AG04449 (cell line): ENCODE measurements at regions not wholly inside any gene's neighbourhood (a gene's known extent, or its start where the extent isn't known, plus 50 kb on each side); places are given as distances from the start of the nearest gene placed in this dataset.

Source experiments
- CTCF ChIA-PET: fragments of 350-600 bp; formaldehyde crosslinking; extraction: SDS; loops from one replicate; lab custom pipeline; 2021; ENCODE audit warnings: antibody characterized with exemption; lab: Yijun Ruan, JAX
- POLR2A ChIA-PET: fragments of 400-600, 350-600 bp; formaldehyde crosslinking; extraction: SDS; loops from one replicate; lab custom pipeline; 2020; ENCODE audit warnings: antibody characterized with exemption, inconsistent platforms; lab: Yijun Ruan, JAX
- DNase-seq: peaks from one replicate; pipeline ENCODE4 v3.0.0-alpha.2; 2010; ENCODE audit warnings: low read depth, low spot score
- H3K4me3 ChIP-seq: 2 replicates; pipeline ENCODE4 v1.5.1; 2011; ENCODE audit warnings: low read depth, mild to moderate bottlenecking, control low read depth, low read length
- CTCF ChIP-seq: IDR thresholded peaks from one replicate; pipeline ENCODE4 v1.5.1; 2011; ENCODE audit warnings: mild to moderate bottlenecking, moderate library complexity, low read length, control low read depth, inconsistent platforms; ENCODE audit not compliant: insufficient read depth; ENCODE audit errors: missing control alignments

- TF ChIP-seq CTCF: no peak
- no peak overlapping the region for H3K4me3 ChIP-seq
- ChIA-PET CTCF (no interaction called here), POLR2A (no interaction called here)
- no peak for DNase-seq
Measured at GRCh38 chr4:67371615-67372014, 173.7 kb downstream of the CENPC start.

GRCh38 chr4:67366311-67366861, 178.9 kb downstream of the CENPC start:
- no peak for TF ChIP-seq CTCF
- ChIA-PET POLR2A (no interaction called here), CTCF (no interaction called here)
- H3K4me3 ChIP-seq: no peak overlapping the region
- no peak for DNase-seq

GRCh38 chr4:67365661-67366245, 179.6 kb downstream of the CENPC start:
- ChIA-PET POLR2A (no interaction called here), CTCF (no interaction called here)
- no peak for DNase-seq
- H3K4me3 ChIP-seq: no peak overlapping the region
- TF ChIP-seq CTCF: no peak

GRCh38 chr4:67355806-67356205, 189.5 kb downstream of the CENPC start:
- TF ChIP-seq CTCF: no peak
- CTCF ChIA-PET: no interaction called here
- H3K4me3 ChIP-seq: no peak overlapping the region
- DNase-seq: no peak
- POLR2A ChIA-PET: no interaction called here

GRCh38 chr4:67346654-67347053, 198.6 kb downstream of the CENPC start:
- H3K4me3 ChIP-seq: no peak overlapping the region
- DNase-seq: no peak
- CTCF ChIA-PET: no interaction called here
- no peak for TF ChIP-seq CTCF
- POLR2A ChIA-PET: no interaction called here

GRCh38 chr4:67344594-67345380, 200.5 kb downstream of the CENPC start:
- CTCF ChIA-PET: interaction anchor here (1.0 kb wide), 1 partner anchor 18 kb away, joined by 3 read pairs; no protein-coding TSS in a partner anchor
- H3K4me3 ChIP-seq: no peak overlapping the region
- POLR2A ChIA-PET: no interaction called here
- no peak for TF ChIP-seq CTCF
- no peak for DNase-seq
